MM.1S (cell line): ENCODE measurements at regions not wholly inside any gene's neighbourhood (a gene's known extent, or its start where the extent isn't known, plus 50 kb on each side); places are given as distances from the start of the nearest gene placed in this dataset.

Source experiments
- DNase-seq: peaks from one replicate; pipeline ENCODE4 v3.0.0-alpha.2; 2015
- H2AFZ ChIP-seq: fragments of 300-600 bp; sonication (generic); 2 replicates; pipeline ENCODE4 v1.6.0; 2016; ENCODE audit warnings: antibody characterized with exemption, low read length
- H3F3A ChIP-seq: fragments of 300-600 bp; sonication (generic); 2 replicates; pipeline ENCODE4 v1.6.1; 2016; ENCODE audit warnings: mild to moderate bottlenecking, antibody characterized with exemption, low read length, moderate library complexity, mixed read lengths; ENCODE audit not compliant: insufficient read depth
- H3K27ac ChIP-seq: fragments of 300-600 bp; sonication (generic); 2 replicates; pipeline ENCODE4 v1.5.1; 2016; ENCODE audit warnings: mild to moderate bottlenecking, low read length
- H3K27me3 ChIP-seq: fragments of 300-600 bp; sonication (generic); replicated peaks from 2 replicates; pipeline ENCODE4 v1.6.0; 2016; ENCODE audit warnings: low read length; ENCODE audit not compliant: insufficient read depth
- H3K36me3 ChIP-seq: fragments of 300-600 bp; sonication (generic); replicated peaks from 2 replicates; pipeline ENCODE4 v1.6.1; 2016; ENCODE audit warnings: mild to moderate bottlenecking, low read length, mixed read lengths; ENCODE audit not compliant: insufficient read depth
- H3K4me1 ChIP-seq: fragments of 300-600 bp; sonication (generic); 2 replicates; pipeline ENCODE4 v1.6.1; 2016; ENCODE audit warnings: low read length, mixed read lengths
- H3K4me2 ChIP-seq: fragments of 300-600 bp; sonication (generic); 2 replicates; pipeline ENCODE4 v1.6.0; 2016; ENCODE audit warnings: low read depth, low read length
- H3K4me3 ChIP-seq: fragments of 300-600 bp; sonication (generic); 2 replicates; pipeline ENCODE4 v1.5.1; 2016; ENCODE audit warnings: low read length, mixed read lengths
- H3K79me2 ChIP-seq: fragments of 300-600 bp; sonication (generic); 2 replicates; pipeline ENCODE4 v1.6.1; 2016; ENCODE audit warnings: mixed run types, low read length, mixed read lengths
- H3K9ac ChIP-seq: fragments of 300-600 bp; sonication (generic); 2 replicates; pipeline ENCODE4 v1.6.1; 2016; ENCODE audit warnings: low read length, mixed read lengths
- H3K9me2 ChIP-seq: fragments of 300-600 bp; sonication (generic); replicated peaks from 2 replicates; pipeline ENCODE4 v1.6.1; 2016; ENCODE audit warnings: mild to moderate bottlenecking, low read length, mixed read lengths; ENCODE audit not compliant: insufficient read depth
- H3K9me3 ChIP-seq: fragments of 300-600 bp; sonication (generic); replicated peaks from 2 replicates; pipeline ENCODE4 v1.6.1; 2016; ENCODE audit warnings: mild to moderate bottlenecking, low read length, mixed read lengths; ENCODE audit not compliant: insufficient read depth
- H4K20me1 ChIP-seq: fragments of 300-600 bp; sonication (generic); 2 replicates; pipeline ENCODE4 v1.6.1; 2016; ENCODE audit warnings: mild to moderate bottlenecking, low read length, moderate library complexity, mixed read lengths; ENCODE audit not compliant: insufficient read depth
- CTCF ChIP-seq: fragments of 300-600 bp; sonication (generic); IDR thresholded peaks from 2 replicates; pipeline ENCODE4 v1.5.1; 2016; ENCODE audit warnings: antibody characterized with exemption, low read length, mixed read lengths
- EZH2 ChIP-seq: fragments of 300-600 bp; sonication (generic); optimal IDR thresholded peaks from 2 replicates; pipeline ENCODE3; 2017; ENCODE audit warnings: low read depth, mild to moderate bottlenecking, antibody characterized with exemption, low read length, mixed read lengths
- EZH2phosphoT487 ChIP-seq: fragments of 300-600 bp; sonication (generic); IDR thresholded peaks from 2 replicates; pipeline ENCODE4 v1.6.1; 2018; ENCODE audit warnings: antibody characterized with exemption, low read length

- Histone ChIP-seq H3K9me3 (no peaks in the 10 kb centered on the region), H3F3A (no peaks in the 10 kb centered on the region), H3K4me1 (no peaks in the 10 kb centered on the region), H3K9me2 (no peaks in the 10 kb centered on the region), H3K4me3 (no peak overlapping the region), H3K4me2 (no peak overlapping the region), H2AFZ (no peak overlapping the region), H3K36me3 (no peaks in the 10 kb centered on the region), H4K20me1 (no peaks in the 10 kb centered on the region), H3K27ac (no peak overlapping the region), H3K27me3 (no peaks in the 10 kb centered on the region; the same call in 1 of the 2 replicates), H3K9ac (no peak overlapping the region), H3K79me2 (no peaks in the 10 kb centered on the region)
- no peak for TF ChIP-seq CTCF
- TF ChIP-seq EZH2phosphoT487 = no peak
- TF ChIP-seq EZH2 = no peak
- DNase-seq = no peak
Measured at GRCh38 chr14:104237651-104238423, 99.5 kb downstream of the KIF26A start.

GRCh38 chr14:104238424-104239184 is 100.2 kb downstream of the KIF26A start:
- Histone ChIP-seq H3K4me1 (no peaks in the 10 kb centered on the region), H3K9ac (no peak overlapping the region), H3K36me3 (no peaks in the 10 kb centered on the region), H3K4me2 (no peak overlapping the region), H3K27me3 (peaks cover 5% of the 10 kb centered on the region), H4K20me1 (no peaks in the 10 kb centered on the region), H3K27ac (no peak overlapping the region), H3K9me3 (no peaks in the 10 kb centered on the region), H3F3A (no peaks in the 10 kb centered on the region), H2AFZ (no peak overlapping the region), H3K79me2 (no peaks in the 10 kb centered on the region), H3K4me3 (no peak overlapping the region), H3K9me2 (no peaks in the 10 kb centered on the region)
- DNase-seq = no peak
- TF ChIP-seq CTCF (no peak), EZH2phosphoT487 (no peak), EZH2 (no peak)

- DNase-seq = no peak
- no peak overlapping the region for H3K27ac ChIP-seq
- no peaks in the 10 kb centered on the region for H3F3A ChIP-seq
- H4K20me1 ChIP-seq = no peaks in the 10 kb centered on the region
- no peaks in the 10 kb centered on the region for H3K9me2 ChIP-seq
- H3K36me3 ChIP-seq = no peaks in the 10 kb centered on the region
- no peaks in the 10 kb centered on the region for H3K9me3 ChIP-seq
- H3K27me3 ChIP-seq = peaks cover 10% of the 10 kb centered on the region
- H2AFZ ChIP-seq = no peak overlapping the region
- no peaks in the 10 kb centered on the region for H3K4me1 ChIP-seq
- TF ChIP-seq EZH2phosphoT487 (no peak), CTCF (no peak), EZH2 (no peak)
- no peak overlapping the region for H3K9ac ChIP-seq
- no peaks in the 10 kb centered on the region for H3K79me2 ChIP-seq
- no peak overlapping the region for H3K4me3 ChIP-seq
- no peak overlapping the region for H3K4me2 ChIP-seq
Measured at GRCh38 chr14:104239185-104239775, 100.9 kb downstream of the KIF26A start.
